H9 (cell line): ENCODE measurements at regions not wholly inside any gene's neighbourhood (a gene's known extent, or its start where the extent isn't known, plus 50 kb on each side); places are given as distances from the start of the nearest gene placed in this dataset.

Experiments
- DNase-seq: peaks from one replicate; pipeline ENCODE4 v3.0.0-alpha.2; 2017
- H2AFZ ChIP-seq: one replicate; pipeline ENCODE4 v1.6.1; 2013; ENCODE audit warnings: mild to moderate bottlenecking, low read length, control low read depth, moderate library complexity
- H2AK5ac ChIP-seq: 2 replicates; pipeline ENCODE4 v1.6.1; 2013; ENCODE audit warnings: low read length, control low read depth, mixed read lengths; ENCODE audit not compliant: insufficient read length
- H2BK120ac ChIP-seq: one replicate; pipeline ENCODE4 v1.6.1; 2013; ENCODE audit warnings: low read depth, mild to moderate bottlenecking, low read length, control low read depth, inconsistent platforms; ENCODE audit not compliant: poor library complexity, severe bottlenecking
- H2BK12ac ChIP-seq: 2 replicates; pipeline ENCODE4 v1.6.1; 2013; ENCODE audit warnings: low read length, control low read depth, mixed read lengths, low read depth; ENCODE audit not compliant: insufficient read length
- H2BK15ac ChIP-seq: 2 replicates; pipeline ENCODE4 v1.6.1; 2013; ENCODE audit warnings: low read depth, low read length, control low read depth
- H2BK20ac ChIP-seq: one replicate; pipeline ENCODE4 v1.6.1; 2013; ENCODE audit warnings: low read depth, mild to moderate bottlenecking, low read length, control low read depth, inconsistent platforms; ENCODE audit not compliant: poor library complexity, severe bottlenecking
- H2BK5ac ChIP-seq: 2 replicates; pipeline ENCODE4 v1.6.1; 2013; ENCODE audit warnings: low read length, control low read depth, mixed read lengths; ENCODE audit not compliant: insufficient read length
- H3K14ac ChIP-seq: 2 replicates; pipeline ENCODE4 v1.6.1; 2013; ENCODE audit warnings: low read length, control low read depth; ENCODE audit not compliant: insufficient read depth
- H3K18ac ChIP-seq: 2 replicates; pipeline ENCODE4 v1.6.1; 2013; ENCODE audit warnings: low read depth, mild to moderate bottlenecking, mixed read lengths, low read length, control low read depth; ENCODE audit not compliant: insufficient read length
- H3K23ac ChIP-seq: 2 replicates; pipeline ENCODE4 v1.6.1; 2013; ENCODE audit warnings: low read length, control low read depth, mixed read lengths, low read depth; ENCODE audit not compliant: insufficient read length
- H3K23me2 ChIP-seq: 2 replicates; pipeline ENCODE4 v1.6.1; 2013; ENCODE audit warnings: low read depth, mild to moderate bottlenecking, mixed read lengths, low read length, control low read depth; ENCODE audit not compliant: insufficient read length, poor library complexity, severe bottlenecking
- H3K27ac ChIP-seq: 2 replicates; pipeline ENCODE4 v1.5.1; 2013; ENCODE audit warnings: low read length, control low read depth, mixed read lengths, low read depth; ENCODE audit not compliant: insufficient read length
- H3K27me3 ChIP-seq: 2 replicates; pipeline ENCODE4 v1.6.1; 2013; ENCODE audit warnings: low read length, control low read depth, inconsistent platforms; ENCODE audit not compliant: insufficient read depth
- H3K4ac ChIP-seq: 2 replicates; pipeline ENCODE4 v1.6.1; 2013; ENCODE audit warnings: low read depth, mild to moderate bottlenecking, control low read depth, inconsistent platforms, low read length, moderate library complexity
- H3K4me1 ChIP-seq: 2 replicates; pipeline ENCODE4 v1.6.1; 2013; ENCODE audit warnings: low read length, control low read depth, inconsistent platforms; ENCODE audit not compliant: insufficient read depth
- H3K4me2 ChIP-seq: 2 replicates; pipeline ENCODE4 v1.6.1; 2013; ENCODE audit warnings: low read length, control low read depth, mixed read lengths; ENCODE audit not compliant: insufficient read length, insufficient read depth
- H3K56ac ChIP-seq: 2 replicates; pipeline ENCODE4 v1.6.1; 2013; ENCODE audit warnings: low read depth, mild to moderate bottlenecking, mixed read lengths, low read length, control low read depth; ENCODE audit not compliant: insufficient read length
- H3K79me1 ChIP-seq: 2 replicates; pipeline ENCODE4 v1.6.1; 2013; ENCODE audit warnings: low read depth, mild to moderate bottlenecking, moderate library complexity, low read length, control low read depth, inconsistent platforms; ENCODE audit not compliant: insufficient read depth, poor library complexity, severe bottlenecking
- H3K79me2 ChIP-seq: 2 replicates; pipeline ENCODE4 v1.6.1; 2013; ENCODE audit warnings: low read length, control low read depth, inconsistent platforms; ENCODE audit not compliant: insufficient read depth
- H3K9ac ChIP-seq: 2 replicates; pipeline ENCODE4 v1.6.1; 2013; ENCODE audit warnings: low read length, control low read depth, mixed read lengths; ENCODE audit not compliant: insufficient read length; ENCODE audit errors: extremely low read depth
- H3K9me3 ChIP-seq: one replicate; pipeline ENCODE4 v1.6.1; 2013; ENCODE audit warnings: low read depth, low read length, inconsistent platforms; ENCODE audit not compliant: control insufficient read depth
- H3T11ph ChIP-seq: one replicate; pipeline ENCODE4 v1.6.1; 2013; ENCODE audit warnings: mild to moderate bottlenecking, low read length, control low read depth, inconsistent platforms
- H4K20me1 ChIP-seq: one replicate; pipeline ENCODE4 v1.6.1; 2013; ENCODE audit not compliant: control insufficient read depth, insufficient read length, insufficient read depth
- H4K5ac ChIP-seq: 2 replicates; pipeline ENCODE4 v1.6.1; 2013; ENCODE audit warnings: low read depth, mild to moderate bottlenecking, mixed read lengths, low read length, control low read depth; ENCODE audit not compliant: insufficient read length
- H4K8ac ChIP-seq: replicated peaks from 2 replicates; pipeline ENCODE4 v1.6.1; 2013; ENCODE audit warnings: low read length, control low read depth, mixed read lengths, low read depth; ENCODE audit not compliant: insufficient read length
- H4K91ac ChIP-seq: 2 replicates; pipeline ENCODE4 v1.6.1; 2013; ENCODE audit warnings: low read depth, mild to moderate bottlenecking, moderate library complexity, mixed read lengths, low read length, control low read depth; ENCODE audit not compliant: insufficient read length
- H3K27ac Mint-ChIP-seq, 3 experiments: 2 replicates in 2 of 3; 3 replicates in 1 of 3; pipeline ENCODE4 v1.8.0; 2020 to 2021; ENCODE audit warnings: mixed read lengths in 3 of 3, mild to moderate bottlenecking in 1 of 3, moderate library complexity in 1 of 3
- H3K27me3 Mint-ChIP-seq: 2 replicates; pipeline ENCODE4 v1.8.0; 2021; ENCODE audit warnings: low read depth, mild to moderate bottlenecking, moderate library complexity, mixed read lengths
- H3K36me3 Mint-ChIP-seq, 3 experiments: 2 replicates in 2 of 3; 3 replicates in 1 of 3; pipeline ENCODE4 v1.8.0; 2020 to 2021; ENCODE audit warnings: low read depth in 3 of 3, mixed read lengths in 3 of 3; ENCODE audit not compliant: insufficient read depth in 1 of 3
- H3K4me1 Mint-ChIP-seq, 2 experiments: 2 replicates each; pipeline ENCODE4 v1.8.0; 2020; ENCODE audit warnings: mixed read lengths in 2 of 2
- H3K4me3 Mint-ChIP-seq, 2 experiments: 2 replicates in 1 of 2; 3 replicates in 1 of 2; pipeline ENCODE4 v1.8.0; 2020 to 2021; ENCODE audit warnings: mild to moderate bottlenecking in 2 of 2, mixed read lengths in 2 of 2, moderate library complexity in 1 of 2
- H3K9me3 Mint-ChIP-seq, 2 experiments: 2 replicates in 1 of 2; 3 replicates in 1 of 2; pipeline ENCODE4 v1.8.0; 2020; ENCODE audit warnings: mild to moderate bottlenecking in 2 of 2, mixed read lengths in 2 of 2, moderate library complexity in 1 of 2
- CTCF ChIP-seq: fragments of 200-600 bp; sonication (generic); conservative IDR thresholded peaks from 3 replicates; pipeline ENCODE4 v1.8.0; 2021; ENCODE audit warnings: antibody characterized with exemption, mild to moderate bottlenecking
- WGBS: extraction: QIAGEN DNeasy Blood & Tissue Kit; methylation state at CpG from one replicate; pipeline ENCODE4 v1.1.7; 2013; ENCODE audit warnings: missing lambda C conversion rate, low lambda C conversion rate, mixed read lengths; ENCODE audit not compliant: insufficient read length; ENCODE audit errors: extremely low coverage; 5-methylcytosine and 5-hydroxymethylcytosine counted together

DNA sequence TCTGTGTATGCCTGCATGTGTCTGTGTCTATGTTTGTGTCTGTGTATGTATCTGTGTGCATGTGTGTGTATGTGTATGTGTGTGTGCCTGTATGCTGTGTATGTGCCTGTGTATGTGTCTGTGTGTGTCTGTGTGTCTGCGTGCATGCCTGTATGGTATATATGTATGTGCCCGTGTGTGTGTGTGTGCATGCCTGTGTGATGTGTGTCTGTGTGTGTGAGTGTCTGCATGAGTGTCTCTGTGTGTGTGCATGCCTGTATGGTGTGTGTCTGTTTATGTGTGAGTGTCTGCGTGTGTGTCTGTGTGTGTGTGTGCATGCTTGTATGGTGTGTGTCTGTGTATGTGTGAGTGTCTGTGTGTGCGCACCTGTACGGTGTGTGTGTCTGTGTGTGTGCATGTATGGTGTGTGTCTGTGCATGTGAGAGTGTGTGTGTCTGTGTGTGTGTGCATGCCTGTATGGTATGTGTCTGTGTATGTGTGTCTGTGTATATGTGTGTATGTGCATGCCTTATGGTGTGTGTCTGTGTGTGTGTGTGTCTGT lies 137.1 kb upstream of the IRX2 start:
- Histone ChIP-seq H3K27ac (no peak overlapping the region), H3K9ac (no peak overlapping the region), H3K4me1 (no peaks in the 10 kb centered on the region), H4K20me1 (no peaks in the 10 kb centered on the region), H4K5ac (no peak overlapping the region), H2AFZ (no peak overlapping the region), H3K4me2 (no peak overlapping the region), H3T11ph (no peak overlapping the region), H3K9me3 (no peaks in the 10 kb centered on the region), H3K79me2 (no peaks in the 10 kb centered on the region), H2BK120ac (no peak overlapping the region), H3K4ac (no peak overlapping the region), H3K14ac (no peak overlapping the region), H4K91ac (no peak overlapping the region), H3K18ac (no peak overlapping the region), H3K79me1 (no peaks in the 10 kb centered on the region), H3K23me2 (no peaks in the 10 kb centered on the region), H3K27me3 (no peaks in the 10 kb centered on the region), H2AK5ac (no peak overlapping the region), H3K56ac (no peak overlapping the region), H2BK20ac (no peak overlapping the region), H2BK5ac (no peak overlapping the region), H2BK12ac (no peak overlapping the region), H3K23ac (no peak overlapping the region), H2BK15ac (no peak overlapping the region), H4K8ac (no peak overlapping the region)
- WGBS, result no CpG with 5 or more reads among the region's 5 CpGs
- DNase-seq, result peak; percentile 13
- Mint-ChIP-seq H3K27me3 (peaks cover 7% of the 10 kb centered on the region), H3K4me1 (peaks cover 12 to 14% of the 10 kb centered on the region in 2 experiments), H3K27ac (no peak overlapping the region), H3K36me3 (no peaks in the 10 kb centered on the region; a peak in 2 of 7 replicates), H3K4me3 (no peak overlapping the region), H3K9me3 (no peaks in the 10 kb centered on the region; a peak in 1 of 5 replicates)
- no peak for TF ChIP-seq CTCF
